Adrenal gland (tissue), 5 donors: ENCODE measurements at regions not wholly inside any gene's neighbourhood (a gene's known extent, or its start where the extent isn't known, plus 50 kb on each side); places are given as distances from the start of the nearest gene placed in this dataset.

Experiments used
- POLR2A ChIP-seq, 2 donors: fragments of 450-650 bp; IDR thresholded peaks; one replicate each; pipeline ENCODE4 v1.6.1; 2017; ENCODE audit warnings: antibody characterized with exemption in 2 of 2, mild to moderate bottlenecking in 2 of 2, moderate library complexity in 1 of 2
- TF ChIP-seq, protein P1 (sequence below), 6 experiments: fragments of 450-650 bp in 4 of 6; fragments of 200-600 bp in 2 of 6; sonication (generic) in 1 of 6; IDR thresholded peaks; 1 replicate in 5 of 6; 2 replicates in 1 of 6; pipeline versions ENCODE4 v1.5.1 to v1.8.0; 2016 to 2021; ENCODE audit warnings: antibody characterized with exemption in 6 of 6, mild to moderate bottlenecking in 2 of 6, moderate library complexity in 1 of 6
- donor health status: DM: no; HTN: no; CAD: no.

DNA sequence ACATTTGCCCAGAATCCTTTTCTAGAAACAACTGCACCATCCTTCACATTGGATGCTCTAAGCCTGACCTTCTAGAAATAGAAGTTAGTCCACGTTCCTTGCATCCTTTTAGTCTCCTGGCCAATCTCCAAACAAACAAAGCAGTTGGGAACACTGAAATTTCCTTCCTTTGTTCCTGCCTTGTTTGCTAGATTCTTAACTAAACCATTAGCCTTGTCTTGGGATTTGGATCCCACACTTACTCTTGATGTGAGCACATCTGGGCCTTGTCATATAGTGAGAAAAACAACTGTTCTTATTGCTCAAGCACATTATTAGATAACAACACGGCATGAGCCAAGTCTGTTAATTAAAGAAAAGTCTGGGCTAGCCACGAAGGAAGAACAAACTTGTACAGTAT, 319.3 kb upstream of the GHITM start:
- TF ChIP-seq, protein P1, sequence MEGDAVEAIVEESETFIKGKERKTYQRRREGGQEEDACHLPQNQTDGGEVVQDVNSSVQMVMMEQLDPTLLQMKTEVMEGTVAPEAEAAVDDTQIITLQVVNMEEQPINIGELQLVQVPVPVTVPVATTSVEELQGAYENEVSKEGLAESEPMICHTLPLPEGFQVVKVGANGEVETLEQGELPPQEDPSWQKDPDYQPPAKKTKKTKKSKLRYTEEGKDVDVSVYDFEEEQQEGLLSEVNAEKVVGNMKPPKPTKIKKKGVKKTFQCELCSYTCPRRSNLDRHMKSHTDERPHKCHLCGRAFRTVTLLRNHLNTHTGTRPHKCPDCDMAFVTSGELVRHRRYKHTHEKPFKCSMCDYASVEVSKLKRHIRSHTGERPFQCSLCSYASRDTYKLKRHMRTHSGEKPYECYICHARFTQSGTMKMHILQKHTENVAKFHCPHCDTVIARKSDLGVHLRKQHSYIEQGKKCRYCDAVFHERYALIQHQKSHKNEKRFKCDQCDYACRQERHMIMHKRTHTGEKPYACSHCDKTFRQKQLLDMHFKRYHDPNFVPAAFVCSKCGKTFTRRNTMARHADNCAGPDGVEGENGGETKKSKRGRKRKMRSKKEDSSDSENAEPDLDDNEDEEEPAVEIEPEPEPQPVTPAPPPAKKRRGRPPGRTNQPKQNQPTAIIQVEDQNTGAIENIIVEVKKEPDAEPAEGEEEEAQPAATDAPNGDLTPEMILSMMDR (IDR thresholded peaks at IDR 0.05), result no peak
- no peak for TF ChIP-seq POLR2A (IDR thresholded peaks at IDR 0.05)
